GM12878 (cell line): ENCODE measurements at regions not wholly inside any gene's neighbourhood (a gene's known extent, or its start where the extent isn't known, plus 50 kb on each side); places are given as distances from the start of the nearest gene placed in this dataset.

Experiments
- ATAC-seq: fragments of 200-7000 bp; cut with Tn5 transposase; 3 replicates; pipeline ENCODE4 v1.9.1; 2020; ENCODE audit warnings: mild to moderate bottlenecking, moderate library complexity
- BruUV-seq: library from RNA; stranded (reverse); fragments of 400-500 nt; replicated peaks from 2 replicates; lab custom pipeline; 2021; lab: Mats Ljungman, UMichigan
- CTCF ChIA-PET: fragments of 300-600 bp; sonication (Branson Sonifier 250); formaldehyde crosslinking; extraction: SDS; loops from one replicate; lab custom pipeline; 2021; ENCODE audit warnings: inconsistent platforms; lab: Yijun Ruan, JAX
- POLR2A ChIA-PET: fragments of 350-600 bp; formaldehyde crosslinking; extraction: SDS; loops from one replicate; lab custom pipeline; 2021; ENCODE audit warnings: inconsistent platforms; lab: Charles Lee
- RAD21 ChIA-PET: fragments of 300-600 bp; sonication (Branson Sonifier 250); formaldehyde crosslinking; loops from one replicate; lab custom pipeline; 2023; ENCODE audit warnings: antibody characterized with exemption; ENCODE audit not compliant: unreplicated experiment; lab: Charles Lee
- SMC1A ChIA-PET: fragments of 300-600 bp; sonication (Branson Sonifier 250); formaldehyde crosslinking; loops from one replicate; lab custom pipeline; 2023; ENCODE audit not compliant: unreplicated experiment, uncharacterized antibody; lab: Charles Lee
- DNase-seq: peaks from one replicate; pipeline ENCODE4 v3.0.0-alpha.2; 2011; ENCODE audit warnings: low read depth, low spot score
- FAIRE-seq: peaks from 3 replicates; lab custom pipeline; 2011; peaks lifted over from hg19 to GRCh38; lab: Jason Lieb, UNC
- H2AFZ ChIP-seq: 2 replicates; pipeline ENCODE4 v1.6.0; 2011; ENCODE audit warnings: low read depth, low read length, control low read depth; ENCODE audit not compliant: control insufficient read depth
- H3K27ac ChIP-seq: 2 replicates; pipeline ENCODE4 v1.5.1; 2011; ENCODE audit warnings: control low read depth; ENCODE audit not compliant: control insufficient read depth, insufficient read depth
- H3K27me3 ChIP-seq, 2 experiments: replicated peaks in 1 of 2; 2 replicates each; pipeline versions ENCODE4 v1.6.0 to v1.6.1; 2011; ENCODE audit warnings: low read length in 1 of 2; ENCODE audit not compliant: control insufficient read depth in 2 of 2, insufficient read depth in 2 of 2
- H3K36me3 ChIP-seq, 2 experiments: 2 replicates each; pipeline ENCODE4 v1.5.1; 2011; ENCODE audit warnings: low read length in 1 of 2; ENCODE audit not compliant: control insufficient read depth in 2 of 2, insufficient read depth in 2 of 2
- H3K4me1 ChIP-seq: 2 replicates; pipeline ENCODE4 v1.6.1; 2011; ENCODE audit warnings: mild to moderate bottlenecking, low read length, moderate library complexity, mixed read lengths; ENCODE audit not compliant: control insufficient read depth, insufficient read depth
- H3K4me2 ChIP-seq: 2 replicates; pipeline ENCODE4 v1.6.0; 2011; ENCODE audit warnings: control low read depth; ENCODE audit not compliant: control insufficient read depth, insufficient read depth
- H3K4me3 ChIP-seq: fragments of 200-600 bp; sonication (generic); 2 replicates; pipeline ENCODE4 v1.5.1; 2016
- H3K79me2 ChIP-seq: 2 replicates; pipeline ENCODE4 v1.6.0; 2011; ENCODE audit warnings: low read length; ENCODE audit not compliant: control insufficient read depth, insufficient read depth
- H3K9ac ChIP-seq: 2 replicates; pipeline ENCODE4 v1.8.0; 2011; ENCODE audit warnings: low read length, control low read depth, mixed read lengths; ENCODE audit not compliant: control insufficient read depth, insufficient read depth
- H3K9me3 ChIP-seq: replicated peaks from 3 replicates; pipeline ENCODE4 v1.5.1; 2011; ENCODE audit warnings: mild to moderate bottlenecking, low read length; ENCODE audit not compliant: control insufficient read depth, insufficient read depth
- H4K20me1 ChIP-seq: 2 replicates; pipeline ENCODE4 v1.6.0; 2011; ENCODE audit not compliant: control insufficient read depth, insufficient read depth
- ATF7 ChIP-seq: fragments of 450-650 bp; IDR thresholded peaks from 2 replicates; pipeline ENCODE4 v1.6.1; 2016; ENCODE audit warnings: low read depth, mild to moderate bottlenecking
- BRCA1 ChIP-seq: IDR thresholded peaks from 2 replicates; pipeline ENCODE4 v1.6.1; 2011; ENCODE audit warnings: low read depth, low read length, improper control_type of control experiment
- IKZF2 ChIP-seq, 2 experiments: fragments of 450-650 bp; IDR thresholded peaks; 2 replicates each; pipeline ENCODE4 v1.6.1; 2017; ENCODE audit warnings: mild to moderate bottlenecking in 2 of 2, moderate library complexity in 2 of 2
- NR2C1 ChIP-seq: fragments of 450-650 bp; IDR thresholded peaks from 2 replicates; pipeline ENCODE4 v1.6.1; 2017; ENCODE audit warnings: antibody characterized with exemption, mild to moderate bottlenecking, moderate library complexity
- PBX3 ChIP-seq: IDR thresholded peaks from 2 replicates; pipeline ENCODE4 v1.6.1; 2011; ENCODE audit warnings: mild to moderate bottlenecking, low read depth, low read length, moderate library complexity; ENCODE audit not compliant: insufficient replicate concordance
- PML ChIP-seq: IDR thresholded peaks from 2 replicates; pipeline ENCODE4 v1.6.1; 2012; ENCODE audit warnings: low read length, inconsistent platforms
- POU2F2 ChIP-seq: IDR thresholded peaks from 3 replicates; pipeline ENCODE4 v1.6.1; 2011; ENCODE audit warnings: low read depth, mild to moderate bottlenecking, low read length, borderline replicate concordance
- RELA ChIP-seq: fragments of 450-650 bp; IDR thresholded peaks from 2 replicates; pipeline ENCODE4 v1.8.0; 2014; ENCODE audit warnings: borderline replicate concordance; ENCODE audit not compliant: partially characterized antibody
- SRF ChIP-seq, 2 experiments: IDR thresholded peaks; 2 replicates each; pipeline ENCODE4 v1.6.1; 2011; ENCODE audit warnings: low read depth in 2 of 2, low read length in 2 of 2, mild to moderate bottlenecking in 1 of 2, moderate library complexity in 1 of 2
- TARDBP ChIP-seq: IDR thresholded peaks from 2 replicates; pipeline ENCODE4 v1.6.1; 2016; ENCODE audit warnings: borderline replicate concordance
- TCF12 ChIP-seq: IDR thresholded peaks from 2 replicates; pipeline ENCODE4 v1.6.1; 2011; ENCODE audit warnings: low read depth, mild to moderate bottlenecking, low read length
- ZNF384 ChIP-seq: IDR thresholded peaks from 2 replicates; pipeline ENCODE4 v1.6.1; 2012; ENCODE audit warnings: low read depth, mild to moderate bottlenecking, low read length, improper control_type of control experiment, borderline replicate concordance
- WGBS: methylation state at CpG from one replicate; pipeline ENCODE4 v1.1.6; 2016; ENCODE audit warnings: low lambda C conversion rate; ENCODE audit not compliant: insufficient replicate concordance, insufficient coverage; ENCODE audit errors: missing lambda C conversion rate; 5-methylcytosine and 5-hydroxymethylcytosine counted together
- in situ Hi-C: fragments of 300-500 bp; cut with MboI; formaldehyde crosslinking; loops from 9 replicates; pipeline ENCODE4 v1.14.3; 2018; ENCODE audit warnings: mixed read lengths
- intact Hi-C: fragments of 100-400 bp; cut with micrococcal nuclease; formaldehyde crosslinking; loops from one replicate; pipeline ENCODE4 v1.14.2; 2022; ENCODE audit not compliant: unreplicated experiment
- TF ChIP-seq, protein P1 (sequence below): IDR thresholded peaks from 2 replicates; pipeline ENCODE4 v1.6.1; 2011; ENCODE audit warnings: low read depth, mild to moderate bottlenecking, low read length, moderate library complexity, borderline replicate concordance; ENCODE audit errors: extremely low read depth
- TF ChIP-seq, protein P2 (sequence below): fragments of 450-650 bp; IDR thresholded peaks from 2 replicates; pipeline ENCODE4 v1.6.1; 2017; ENCODE audit warnings: mild to moderate bottlenecking, moderate library complexity

DNA sequence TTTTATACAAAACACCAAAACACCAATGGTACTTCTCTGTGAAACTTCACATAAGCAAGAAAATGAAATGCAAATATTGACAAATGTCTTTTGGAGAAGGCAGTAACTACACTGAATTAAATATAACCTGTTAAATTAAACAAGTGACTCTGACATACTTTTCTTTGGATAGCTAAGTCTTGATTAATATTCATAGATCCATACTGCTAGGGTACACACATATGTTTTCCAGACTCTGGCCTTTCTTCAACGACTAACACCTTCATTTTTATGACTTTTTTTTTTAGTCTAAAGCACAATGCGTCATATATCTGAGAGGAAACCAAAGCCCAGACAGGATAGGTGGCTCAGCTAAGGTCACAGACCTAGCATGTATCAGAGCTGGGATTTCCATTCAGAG lies 263.7 kb downstream of the TENT4A start:
- SMC1A ChIA-PET, result interaction anchor here (0.6 kb wide), 1 partner anchor 124 kb away, joined by 4 read pairs; no protein-coding TSS in a partner anchor
- FAIRE-seq (no peak), DNase-seq (no peak), ATAC-seq (no peak)
- H3K4me2 ChIP-seq, result no peak overlapping the region
- intact Hi-C loops, result loop anchor here (1.0 kb wide), 1 partner anchor 17 kb away; no protein-coding TSS in a partner anchor
- POLR2A ChIA-PET, result no interaction called here
- 3% methylated on average over 2 of the region's 2 CpGs for WGBS
- H3K27me3 ChIP-seq, result no peaks in the 10 kb centered on the region
- H3K9ac ChIP-seq, result no peak overlapping the region
- H2AFZ ChIP-seq, result no peak overlapping the region
- RAD21 ChIA-PET, result no interaction called here
- BruUV-seq, result no TSS peak
- CTCF ChIA-PET, result interaction anchor here (1.1 kb wide), 1 partner anchor 53 kb away, joined by 3 read pairs; no protein-coding TSS in a partner anchor
- H3K27ac ChIP-seq, result no peak overlapping the region
- TF ChIP-seq RELA (no peak), TCF12 (no peak), ZNF384 (no peak), ATF7 (no peak), BRCA1 (no peak)
- H3K4me1 ChIP-seq, result no peaks in the 10 kb centered on the region
- H4K20me1 ChIP-seq, result no peaks in the 10 kb centered on the region
- no peaks in the 10 kb centered on the region for H3K36me3 ChIP-seq
- H3K4me3 ChIP-seq, result no peak overlapping the region
- in situ Hi-C loops, result no loop called here
- H3K9me3 ChIP-seq, result no peaks in the 10 kb centered on the region
- no peaks in the 10 kb centered on the region for H3K79me2 ChIP-seq

DNA sequence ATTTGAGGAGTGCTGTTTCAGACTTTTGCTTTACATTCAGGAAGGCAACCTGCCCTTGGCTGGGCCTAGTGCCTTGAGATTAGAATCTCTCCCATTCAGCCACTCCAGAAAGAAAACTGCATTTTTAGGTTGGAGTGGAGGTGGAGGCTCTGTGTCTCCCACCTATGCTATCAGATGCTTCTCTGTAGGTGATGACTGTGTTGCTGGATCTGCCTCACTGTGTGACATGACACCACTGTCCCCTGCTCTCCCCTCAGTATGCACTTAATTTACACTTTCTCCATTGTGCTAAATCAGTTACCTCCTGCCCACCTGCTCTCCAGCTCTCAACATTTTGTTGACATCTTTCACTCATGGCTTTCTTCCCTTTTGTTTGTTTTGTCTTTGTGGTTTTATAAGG lies 265.8 kb downstream of the TENT4A start:
- no TSS peak for BruUV-seq
- no peak for ATAC-seq
- no peak for DNase-seq
- H3K27me3 ChIP-seq, result no peaks in the 10 kb centered on the region
- intact Hi-C loops (no loop called here), in situ Hi-C loops (no loop called here)
- CTCF ChIA-PET, result no interaction called here
- H2AFZ ChIP-seq, result no peak overlapping the region
- FAIRE-seq, result no peak
- H3K4me1 ChIP-seq, result no peaks in the 10 kb centered on the region
- H3K36me3 ChIP-seq, result no peaks in the 10 kb centered on the region
- SMC1A ChIA-PET, result no interaction called here
- POLR2A ChIA-PET, result no interaction called here
- no peak overlapping the region for H3K4me2 ChIP-seq
- no peaks in the 10 kb centered on the region for H4K20me1 ChIP-seq
- RAD21 ChIA-PET, result no interaction called here
- no peak overlapping the region for H3K27ac ChIP-seq
- H3K4me3 ChIP-seq, result no peak overlapping the region
- no peak overlapping the region for H3K9ac ChIP-seq
- H3K9me3 ChIP-seq, result no peaks in the 10 kb centered on the region
- no peaks in the 10 kb centered on the region for H3K79me2 ChIP-seq
- TF ChIP-seq, protein P1, sequence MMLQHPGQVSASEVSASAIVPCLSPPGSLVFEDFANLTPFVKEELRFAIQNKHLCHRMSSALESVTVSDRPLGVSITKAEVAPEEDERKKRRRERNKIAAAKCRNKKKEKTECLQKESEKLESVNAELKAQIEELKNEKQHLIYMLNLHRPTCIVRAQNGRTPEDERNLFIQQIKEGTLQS, result no peak
- TF ChIP-seq PML (no peak), SRF (IDR thresholded peaks at IDR 0.05; ENCODE audit: low read depth in 2 of 2, low read length in 2 of 2) (no peak), IKZF2 (IDR thresholded peaks at IDR 0.05) (no peak), TARDBP (no peak), NR2C1 (no peak), POU2F2 (no peak), PBX3 (no peak)
- TF ChIP-seq, protein P2, sequence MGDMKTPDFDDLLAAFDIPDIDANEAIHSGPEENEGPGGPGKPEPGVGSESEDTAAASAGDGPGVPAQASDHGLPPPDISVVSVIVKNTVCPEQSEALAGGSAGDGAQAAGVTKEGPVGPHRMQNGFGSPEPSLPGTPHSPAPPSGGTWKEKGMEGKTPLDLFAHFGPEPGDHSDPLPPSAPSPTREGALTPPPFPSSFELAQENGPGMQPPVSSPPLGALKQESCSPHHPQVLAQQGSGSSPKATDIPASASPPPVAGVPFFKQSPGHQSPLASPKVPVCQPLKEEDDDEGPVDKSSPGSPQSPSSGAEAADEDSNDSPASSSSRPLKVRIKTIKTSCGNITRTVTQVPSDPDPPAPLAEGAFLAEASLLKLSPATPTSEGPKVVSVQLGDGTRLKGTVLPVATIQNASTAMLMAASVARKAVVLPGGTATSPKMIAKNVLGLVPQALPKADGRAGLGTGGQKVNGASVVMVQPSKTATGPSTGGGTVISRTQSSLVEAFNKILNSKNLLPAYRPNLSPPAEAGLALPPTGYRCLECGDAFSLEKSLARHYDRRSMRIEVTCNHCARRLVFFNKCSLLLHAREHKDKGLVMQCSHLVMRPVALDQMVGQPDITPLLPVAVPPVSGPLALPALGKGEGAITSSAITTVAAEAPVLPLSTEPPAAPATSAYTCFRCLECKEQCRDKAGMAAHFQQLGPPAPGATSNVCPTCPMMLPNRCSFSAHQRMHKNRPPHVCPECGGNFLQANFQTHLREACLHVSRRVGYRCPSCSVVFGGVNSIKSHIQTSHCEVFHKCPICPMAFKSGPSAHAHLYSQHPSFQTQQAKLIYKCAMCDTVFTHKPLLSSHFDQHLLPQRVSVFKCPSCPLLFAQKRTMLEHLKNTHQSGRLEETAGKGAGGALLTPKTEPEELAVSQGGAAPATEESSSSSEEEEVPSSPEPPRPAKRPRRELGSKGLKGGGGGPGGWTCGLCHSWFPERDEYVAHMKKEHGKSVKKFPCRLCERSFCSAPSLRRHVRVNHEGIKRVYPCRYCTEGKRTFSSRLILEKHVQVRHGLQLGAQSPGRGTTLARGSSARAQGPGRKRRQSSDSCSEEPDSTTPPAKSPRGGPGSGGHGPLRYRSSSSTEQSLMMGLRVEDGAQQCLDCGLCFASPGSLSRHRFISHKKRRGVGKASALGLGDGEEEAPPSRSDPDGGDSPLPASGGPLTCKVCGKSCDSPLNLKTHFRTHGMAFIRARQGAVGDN, result no peak
